Colonic mucosa (tissue), 4 donors: ENCODE measurements at regions not wholly inside any gene's neighbourhood (a gene's known extent, or its start where the extent isn't known, plus 50 kb on each side); places are given as distances from the start of the nearest gene placed in this dataset.

Experiments used
- DNase-seq: peaks from one replicate; pipeline ENCODE4 v3.0.0-alpha.2; 2020
- H3K27ac ChIP-seq: fragments of 200-600 bp; one replicate; pipeline ENCODE4 v1.8.0; 2021
- H3K27me3 ChIP-seq: fragments of 200-600 bp; one replicate; pipeline ENCODE4 v1.8.0; 2021
- H3K36me3 ChIP-seq: fragments of 200-600 bp; one replicate; pipeline ENCODE4 v1.8.0; 2021
- H3K4me1 ChIP-seq: fragments of 200-600 bp; one replicate; pipeline ENCODE4 v1.8.0; 2021; ENCODE audit warnings: mild to moderate bottlenecking
- H3K4me3 ChIP-seq: fragments of 200-600 bp; one replicate; pipeline ENCODE4 v1.8.0; 2021
- H3K9ac ChIP-seq, 2 donors: one replicate each; pipeline ENCODE4 v1.7.0; 2013; ENCODE audit warnings: control low read depth in 2 of 2, low read depth in 2 of 2, low read length in 2 of 2
- H3K9me3 ChIP-seq: fragments of 200-600 bp; one replicate; pipeline ENCODE4 v1.8.0; 2021
- CTCF ChIP-seq: fragments of 200-600 bp; IDR thresholded peaks from one replicate; pipeline ENCODE4 v1.8.0; 2022; ENCODE audit warnings: antibody characterized with exemption, mild to moderate bottlenecking
- intact Hi-C: fragments of 100-400 bp; cut with DNase I; formaldehyde crosslinking; loops from one replicate; pipeline ENCODE4 v1.14.1; 2022
- donor health status: healthy.
- donor health status: DM: no; HTN: no; CAD: no.
- donor health status: DM: no; HTN: no; CAD: no.

- Histone ChIP-seq H3K9me3 (no peaks in the 10 kb centered on the region), H3K27ac (no peak overlapping the region), H3K27me3 (no peaks in the 10 kb centered on the region), H3K4me1 (no peaks in the 10 kb centered on the region), H3K4me3 (no peak overlapping the region), H3K36me3 (no peaks in the 10 kb centered on the region), H3K9ac (no peak overlapping the region)
- intact Hi-C loops = no loop called here
- TF ChIP-seq CTCF = no peak
- DNase-seq = no peak
These were observed 611.9 kb downstream of the EFNA5 start for GRCh38 chr5:107058803-107059202.

- Histone ChIP-seq H3K9me3 (no peaks in the 10 kb centered on the region), H3K27me3 (no peaks in the 10 kb centered on the region), H3K27ac (no peak overlapping the region), H3K9ac (no peak overlapping the region), H3K4me3 (no peak overlapping the region), H3K36me3 (no peaks in the 10 kb centered on the region), H3K4me1 (no peaks in the 10 kb centered on the region)
- intact Hi-C loops = no loop called here
- no peak for DNase-seq
- TF ChIP-seq CTCF = no peak
These were observed 612.5 kb downstream of the EFNA5 start for GRCh38 chr5:107058235-107058634.

- Histone ChIP-seq H3K36me3 (no peaks in the 10 kb centered on the region), H3K27me3 (no peaks in the 10 kb centered on the region), H3K27ac (no peak overlapping the region), H3K4me1 (no peaks in the 10 kb centered on the region), H3K9me3 (no peaks in the 10 kb centered on the region), H3K4me3 (no peak overlapping the region), H3K9ac (no peak overlapping the region)
- DNase-seq = no peak
- TF ChIP-seq CTCF = no peak
- intact Hi-C loops = no loop called here
These were observed 614.5 kb downstream of the EFNA5 start for GRCh38 chr5:107056278-107056677.

GRCh38 chr5:107047048-107047447 lies 623.7 kb downstream of the EFNA5 start:
- no peaks in the 10 kb centered on the region for H3K27me3 ChIP-seq
- no peak overlapping the region for H3K27ac ChIP-seq
- no peaks in the 10 kb centered on the region for H3K4me1 ChIP-seq
- no peak for TF ChIP-seq CTCF
- H3K9ac ChIP-seq = no peak overlapping the region
- no peak overlapping the region for H3K4me3 ChIP-seq
- H3K9me3 ChIP-seq = no peaks in the 10 kb centered on the region
- intact Hi-C loops = no loop called here
- DNase-seq = no peak
- no peaks in the 10 kb centered on the region for H3K36me3 ChIP-seq

GRCh38 chr5:107043665-107044064 lies 627.1 kb downstream of the EFNA5 start:
- intact Hi-C loops = no loop called here
- Histone ChIP-seq H3K9ac (no peak overlapping the region), H3K4me1 (no peaks in the 10 kb centered on the region), H3K36me3 (no peaks in the 10 kb centered on the region), H3K27ac (no peak overlapping the region), H3K27me3 (no peaks in the 10 kb centered on the region), H3K9me3 (no peaks in the 10 kb centered on the region), H3K4me3 (no peak overlapping the region)
- TF ChIP-seq CTCF = no peak
- no peak for DNase-seq

- no peak overlapping the region for H3K4me3 ChIP-seq
- no peak overlapping the region for H3K27ac ChIP-seq
- H3K9ac ChIP-seq = no peak overlapping the region
- no peaks in the 10 kb centered on the region for H3K36me3 ChIP-seq
- no peaks in the 10 kb centered on the region for H3K4me1 ChIP-seq
- intact Hi-C loops = no loop called here
- DNase-seq = no peak
- H3K27me3 ChIP-seq = no peaks in the 10 kb centered on the region
- TF ChIP-seq CTCF = no peak
- H3K9me3 ChIP-seq = no peaks in the 10 kb centered on the region
These were observed 629.8 kb downstream of the EFNA5 start for GRCh38 chr5:107040907-107041306.
